Breast epithelium (tissue), 3 donors: ENCODE measurements at regions not wholly inside any gene's neighbourhood (a gene's known extent, or its start where the extent isn't known, plus 50 kb on each side); places are given as distances from the start of the nearest gene placed in this dataset.

ENCODE experiments used
- POLR2AphosphoS5 ChIP-seq, 3 donors: sonication (generic); formaldehyde crosslinking; IDR thresholded peaks; one replicate each; pipeline ENCODE4 v1.6.1; 2017; ENCODE audit warnings: antibody characterized with exemption in 3 of 3
- TF ChIP-seq, protein P1 (sequence below), 3 donors: fragments of 450-650 bp; IDR thresholded peaks; one replicate each; pipeline ENCODE4 v1.5.1; 2016 to 2017; ENCODE audit warnings: antibody characterized with exemption in 3 of 3, mild to moderate bottlenecking in 3 of 3, moderate library complexity in 3 of 3

DNA sequence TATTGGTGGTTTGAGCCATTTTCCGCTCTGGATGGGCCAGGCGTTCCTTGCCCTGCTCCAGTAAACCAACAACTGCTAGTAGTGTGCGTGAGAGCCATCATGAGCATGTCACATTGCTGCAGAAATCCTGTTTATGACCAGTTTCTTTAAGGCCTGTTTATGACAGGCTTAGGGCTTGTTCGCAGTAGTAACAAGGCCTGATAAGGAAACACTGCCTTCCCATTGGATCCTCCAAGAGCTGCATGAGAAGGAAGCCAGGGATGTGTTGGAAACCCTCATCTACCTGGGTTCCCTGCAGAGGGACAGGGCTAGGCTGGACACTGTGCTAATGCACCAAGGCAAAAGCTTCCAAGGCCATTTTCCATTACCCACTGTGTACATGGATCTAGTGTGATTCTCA is 153.9 kb downstream of the ZNF518B start:
- TF ChIP-seq, protein P1, sequence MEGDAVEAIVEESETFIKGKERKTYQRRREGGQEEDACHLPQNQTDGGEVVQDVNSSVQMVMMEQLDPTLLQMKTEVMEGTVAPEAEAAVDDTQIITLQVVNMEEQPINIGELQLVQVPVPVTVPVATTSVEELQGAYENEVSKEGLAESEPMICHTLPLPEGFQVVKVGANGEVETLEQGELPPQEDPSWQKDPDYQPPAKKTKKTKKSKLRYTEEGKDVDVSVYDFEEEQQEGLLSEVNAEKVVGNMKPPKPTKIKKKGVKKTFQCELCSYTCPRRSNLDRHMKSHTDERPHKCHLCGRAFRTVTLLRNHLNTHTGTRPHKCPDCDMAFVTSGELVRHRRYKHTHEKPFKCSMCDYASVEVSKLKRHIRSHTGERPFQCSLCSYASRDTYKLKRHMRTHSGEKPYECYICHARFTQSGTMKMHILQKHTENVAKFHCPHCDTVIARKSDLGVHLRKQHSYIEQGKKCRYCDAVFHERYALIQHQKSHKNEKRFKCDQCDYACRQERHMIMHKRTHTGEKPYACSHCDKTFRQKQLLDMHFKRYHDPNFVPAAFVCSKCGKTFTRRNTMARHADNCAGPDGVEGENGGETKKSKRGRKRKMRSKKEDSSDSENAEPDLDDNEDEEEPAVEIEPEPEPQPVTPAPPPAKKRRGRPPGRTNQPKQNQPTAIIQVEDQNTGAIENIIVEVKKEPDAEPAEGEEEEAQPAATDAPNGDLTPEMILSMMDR (IDR thresholded peaks at IDR 0.05) = no peak
- no peak for TF ChIP-seq POLR2AphosphoS5 (IDR thresholded peaks at IDR 0.05)
